HL-60 (cell line): ENCODE measurements at regions not wholly inside any gene's neighbourhood (a gene's known extent, or its start where the extent isn't known, plus 50 kb on each side); places are given as distances from the start of the nearest gene placed in this dataset.

Source experiments
- DNase-seq, 2 experiments: peaks; one replicate each; pipeline ENCODE4 v3.0.0-alpha.2; 2010 to 2020; ENCODE audit warnings: low read depth in 1 of 2, low spot score in 1 of 2
- H3K27ac ChIP-seq: fragments of 250-450 bp; sonication (Bioruptor Pico); replicated peaks from 2 replicates; pipeline ENCODE4 v1.5.1; 2020; ENCODE audit warnings: mild to moderate bottlenecking, moderate library complexity
- H3K27me3 ChIP-seq: fragments of 250-450 bp; sonication (Bioruptor Pico); 2 replicates; pipeline ENCODE4 v1.5.1; 2021; ENCODE audit warnings: mild to moderate bottlenecking, moderate library complexity; ENCODE audit not compliant: insufficient read depth, poor library complexity, severe bottlenecking
- H3K4me3 ChIP-seq: replicated peaks from 2 replicates; pipeline ENCODE4 v1.5.1; 2011; ENCODE audit warnings: mild to moderate bottlenecking, control low read depth, low read length; ENCODE audit not compliant: insufficient read depth
- GABPA ChIP-seq: IDR thresholded peaks from 2 replicates; pipeline ENCODE4 v1.6.1; 2012; ENCODE audit warnings: low read depth
- POLR2AphosphoS5 ChIP-seq: IDR thresholded peaks from 2 replicates; pipeline ENCODE4 v1.6.1; 2012; ENCODE audit warnings: low read depth
- SPI1 ChIP-seq: IDR thresholded peaks from 2 replicates; pipeline ENCODE4 v1.6.1; 2012; ENCODE audit warnings: low read depth, mild to moderate bottlenecking, borderline replicate concordance
- TF ChIP-seq, protein P1 (sequence below): IDR thresholded peaks from one replicate; pipeline ENCODE4 v1.5.1; 2011; ENCODE audit warnings: low read length, control low read depth, inconsistent platforms; ENCODE audit not compliant: insufficient read depth
- TF ChIP-seq, protein P2 (sequence below): IDR thresholded peaks from 2 replicates; pipeline ENCODE4 v1.6.1; 2012; ENCODE audit warnings: low read depth; ENCODE audit not compliant: insufficient replicate concordance

DNA sequence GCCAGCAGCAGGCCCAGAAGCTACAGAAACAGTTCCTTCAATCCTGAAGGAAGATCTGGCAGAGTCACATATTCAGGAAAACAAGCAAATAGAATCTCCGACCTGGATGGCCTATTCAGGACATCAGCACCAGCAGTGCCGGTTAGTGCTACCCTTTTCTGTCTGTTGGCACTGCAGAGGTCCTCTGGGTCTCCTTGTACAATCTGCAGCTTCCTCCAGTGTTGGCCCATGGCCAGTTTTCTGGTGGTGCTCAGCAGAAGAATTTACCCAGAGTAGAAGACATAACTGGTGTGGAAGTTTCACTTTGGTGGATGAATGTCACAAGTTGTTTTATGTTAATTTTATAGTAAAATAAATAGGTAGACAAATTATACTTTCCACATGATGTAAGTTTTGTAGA is 498.1 kb downstream of the COG6 start:
- no peaks in the 10 kb centered on the region for H3K27me3 ChIP-seq
- no peak overlapping the region for H3K4me3 ChIP-seq
- TF ChIP-seq, protein P1, sequence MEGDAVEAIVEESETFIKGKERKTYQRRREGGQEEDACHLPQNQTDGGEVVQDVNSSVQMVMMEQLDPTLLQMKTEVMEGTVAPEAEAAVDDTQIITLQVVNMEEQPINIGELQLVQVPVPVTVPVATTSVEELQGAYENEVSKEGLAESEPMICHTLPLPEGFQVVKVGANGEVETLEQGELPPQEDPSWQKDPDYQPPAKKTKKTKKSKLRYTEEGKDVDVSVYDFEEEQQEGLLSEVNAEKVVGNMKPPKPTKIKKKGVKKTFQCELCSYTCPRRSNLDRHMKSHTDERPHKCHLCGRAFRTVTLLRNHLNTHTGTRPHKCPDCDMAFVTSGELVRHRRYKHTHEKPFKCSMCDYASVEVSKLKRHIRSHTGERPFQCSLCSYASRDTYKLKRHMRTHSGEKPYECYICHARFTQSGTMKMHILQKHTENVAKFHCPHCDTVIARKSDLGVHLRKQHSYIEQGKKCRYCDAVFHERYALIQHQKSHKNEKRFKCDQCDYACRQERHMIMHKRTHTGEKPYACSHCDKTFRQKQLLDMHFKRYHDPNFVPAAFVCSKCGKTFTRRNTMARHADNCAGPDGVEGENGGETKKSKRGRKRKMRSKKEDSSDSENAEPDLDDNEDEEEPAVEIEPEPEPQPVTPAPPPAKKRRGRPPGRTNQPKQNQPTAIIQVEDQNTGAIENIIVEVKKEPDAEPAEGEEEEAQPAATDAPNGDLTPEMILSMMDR, result no peak
- TF ChIP-seq SPI1, result no peak
- no peak for TF ChIP-seq GABPA
- TF ChIP-seq, protein P2, sequence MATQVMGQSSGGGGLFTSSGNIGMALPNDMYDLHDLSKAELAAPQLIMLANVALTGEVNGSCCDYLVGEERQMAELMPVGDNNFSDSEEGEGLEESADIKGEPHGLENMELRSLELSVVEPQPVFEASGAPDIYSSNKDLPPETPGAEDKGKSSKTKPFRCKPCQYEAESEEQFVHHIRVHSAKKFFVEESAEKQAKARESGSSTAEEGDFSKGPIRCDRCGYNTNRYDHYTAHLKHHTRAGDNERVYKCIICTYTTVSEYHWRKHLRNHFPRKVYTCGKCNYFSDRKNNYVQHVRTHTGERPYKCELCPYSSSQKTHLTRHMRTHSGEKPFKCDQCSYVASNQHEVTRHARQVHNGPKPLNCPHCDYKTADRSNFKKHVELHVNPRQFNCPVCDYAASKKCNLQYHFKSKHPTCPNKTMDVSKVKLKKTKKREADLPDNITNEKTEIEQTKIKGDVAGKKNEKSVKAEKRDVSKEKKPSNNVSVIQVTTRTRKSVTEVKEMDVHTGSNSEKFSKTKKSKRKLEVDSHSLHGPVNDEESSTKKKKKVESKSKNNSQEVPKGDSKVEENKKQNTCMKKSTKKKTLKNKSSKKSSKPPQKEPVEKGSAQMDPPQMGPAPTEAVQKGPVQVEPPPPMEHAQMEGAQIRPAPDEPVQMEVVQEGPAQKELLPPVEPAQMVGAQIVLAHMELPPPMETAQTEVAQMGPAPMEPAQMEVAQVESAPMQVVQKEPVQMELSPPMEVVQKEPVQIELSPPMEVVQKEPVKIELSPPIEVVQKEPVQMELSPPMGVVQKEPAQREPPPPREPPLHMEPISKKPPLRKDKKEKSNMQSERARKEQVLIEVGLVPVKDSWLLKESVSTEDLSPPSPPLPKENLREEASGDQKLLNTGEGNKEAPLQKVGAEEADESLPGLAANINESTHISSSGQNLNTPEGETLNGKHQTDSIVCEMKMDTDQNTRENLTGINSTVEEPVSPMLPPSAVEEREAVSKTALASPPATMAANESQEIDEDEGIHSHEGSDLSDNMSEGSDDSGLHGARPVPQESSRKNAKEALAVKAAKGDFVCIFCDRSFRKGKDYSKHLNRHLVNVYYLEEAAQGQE, result no peak
- TF ChIP-seq POLR2AphosphoS5, result no peak
- no peak for DNase-seq
- H3K27ac ChIP-seq, result no peak overlapping the region

DNA sequence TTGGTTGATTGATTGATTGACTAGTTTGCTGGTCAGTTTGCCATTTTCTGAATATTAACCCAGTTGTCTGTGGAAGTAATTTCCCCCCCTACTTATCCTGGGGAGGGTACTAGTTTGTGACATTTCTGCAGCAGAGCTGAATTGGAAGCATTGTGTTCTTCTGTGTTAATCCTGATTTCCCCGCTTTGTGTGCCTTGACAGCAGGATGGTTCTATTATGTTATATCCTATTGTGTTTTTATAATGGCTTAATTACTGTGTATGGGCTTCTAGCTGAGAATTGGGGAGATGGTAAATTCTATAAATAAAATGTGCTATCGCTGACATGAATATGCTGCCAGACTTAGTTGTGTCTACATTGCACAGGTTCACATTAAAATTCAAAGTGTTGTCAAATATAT is 499.7 kb downstream of the COG6 start:
- no peak overlapping the region for H3K4me3 ChIP-seq
- no peak for DNase-seq
- H3K27ac ChIP-seq, result no peak overlapping the region
- H3K27me3 ChIP-seq, result no peaks in the 10 kb centered on the region
- TF ChIP-seq, protein P1, result no peak
- no peak for TF ChIP-seq GABPA
- TF ChIP-seq, protein P2, result no peak
- no peak for TF ChIP-seq POLR2AphosphoS5
- no peak for TF ChIP-seq SPI1

DNA sequence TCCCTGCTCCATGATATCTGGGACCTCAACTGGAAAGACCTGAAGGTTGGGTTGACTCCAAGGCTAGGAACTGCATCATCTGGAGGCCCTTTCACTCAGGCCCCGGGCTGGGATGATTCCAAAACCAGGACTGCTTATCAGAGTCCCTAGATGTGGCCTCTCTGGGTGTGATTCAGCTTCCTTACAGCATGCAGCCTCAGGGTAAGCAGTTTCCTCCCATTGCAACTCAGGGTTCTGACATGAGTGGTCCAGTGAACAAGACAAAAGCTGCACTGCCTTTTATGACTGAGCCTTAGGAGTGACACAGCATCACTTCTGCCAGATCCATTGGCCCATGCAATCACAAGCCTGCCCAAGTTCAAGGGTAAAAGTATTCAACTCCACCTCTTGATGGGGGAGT is 502.8 kb downstream of the COG6 start:
- Histone ChIP-seq H3K4me3 (no peak overlapping the region), H3K27me3 (no peaks in the 10 kb centered on the region), H3K27ac (no peak overlapping the region)
- no peak for DNase-seq
- TF ChIP-seq SPI1 (no peak), POLR2AphosphoS5 (no peak), GABPA (no peak)
- TF ChIP-seq, protein P1, result no peak
- TF ChIP-seq, protein P2, result no peak
